Effector memory CD4-positive, alpha-beta T cell (primary cell): ENCODE measurements at regions not wholly inside any gene's neighbourhood (a gene's known extent, or its start where the extent isn't known, plus 50 kb on each side); places are given as distances from the start of the nearest gene placed in this dataset.

Source experiments
- DNase-seq, 3 donors: peaks; one replicate each; pipeline ENCODE4 v3.0.0-alpha.2; 2020
- H3K27ac ChIP-seq: 2 replicates; pipeline ENCODE4 v1.7.0; 2013; ENCODE audit warnings: mild to moderate bottlenecking, low read length, moderate library complexity; ENCODE audit not compliant: insufficient read depth, poor library complexity, severe bottlenecking
- H3K27me3 ChIP-seq: replicated peaks from 2 replicates; pipeline ENCODE4 v1.7.0; 2013; ENCODE audit warnings: mild to moderate bottlenecking, low read length; ENCODE audit not compliant: insufficient read depth, control insufficient read depth, poor library complexity, severe bottlenecking
- H3K36me3 ChIP-seq: 2 replicates; pipeline ENCODE4 v1.7.0; 2013; ENCODE audit warnings: mild to moderate bottlenecking, low read length, moderate library complexity; ENCODE audit not compliant: control insufficient read depth, insufficient read depth
- H3K4me1 ChIP-seq: 2 replicates; pipeline ENCODE4 v1.7.0; 2013; ENCODE audit warnings: low read length, mild to moderate bottlenecking; ENCODE audit not compliant: control insufficient read depth, insufficient read depth, poor library complexity, severe bottlenecking
- H3K4me3 ChIP-seq: 2 replicates; pipeline ENCODE4 v1.7.0; 2013; ENCODE audit warnings: low read length, low read depth, mild to moderate bottlenecking; ENCODE audit not compliant: insufficient read depth, poor library complexity, severe bottlenecking
- H3K9me3 ChIP-seq: 2 replicates; pipeline ENCODE4 v1.7.0; 2013; ENCODE audit warnings: mild to moderate bottlenecking, low read length, moderate library complexity; ENCODE audit not compliant: control insufficient read depth

GRCh38 chr2:19833978-19834377, 67.8 kb downstream of the TTC32 start:
- H3K9me3 ChIP-seq = no peaks in the 10 kb centered on the region
- H3K27ac ChIP-seq = no peak overlapping the region
- no peak overlapping the region for H3K4me3 ChIP-seq
- H3K36me3 ChIP-seq = no peaks in the 10 kb centered on the region
- no peak for DNase-seq
- no peaks in the 10 kb centered on the region for H3K4me1 ChIP-seq
- no peaks in the 10 kb centered on the region for H3K27me3 ChIP-seq

GRCh38 chr2:19829672-19830071, 72.1 kb downstream of the TTC32 start:
- no peak for DNase-seq
- Histone ChIP-seq H3K4me3 (no peak overlapping the region), H3K9me3 (no peaks in the 10 kb centered on the region), H3K27me3 (no peaks in the 10 kb centered on the region), H3K27ac (no peak overlapping the region), H3K4me1 (no peaks in the 10 kb centered on the region), H3K36me3 (no peaks in the 10 kb centered on the region)

GRCh38 chr2:19826874-19827273, 74.9 kb downstream of the TTC32 start:
- Histone ChIP-seq H3K36me3 (no peaks in the 10 kb centered on the region), H3K27ac (no peak overlapping the region), H3K4me3 (no peak overlapping the region), H3K4me1 (no peaks in the 10 kb centered on the region), H3K27me3 (no peaks in the 10 kb centered on the region), H3K9me3 (no peaks in the 10 kb centered on the region)
- DNase-seq = no peak

- no peak overlapping the region for H3K4me3 ChIP-seq
- no peaks in the 10 kb centered on the region for H3K9me3 ChIP-seq
- no peaks in the 10 kb centered on the region for H3K27me3 ChIP-seq
- H3K27ac ChIP-seq = no peak overlapping the region
- DNase-seq = no peak
- H3K4me1 ChIP-seq = no peaks in the 10 kb centered on the region
- H3K36me3 ChIP-seq = no peaks in the 10 kb centered on the region
Observed at GRCh38 chr2:19823507-19823906, 78.3 kb downstream of the TTC32 start.

GRCh38 chr2:19819097-19820065, 82.4 kb downstream of the TTC32 start:
- DNase-seq = no peak
- Histone ChIP-seq H3K9me3 (no peaks in the 10 kb centered on the region), H3K27ac (no peak overlapping the region), H3K27me3 (no peaks in the 10 kb centered on the region), H3K4me1 (no peaks in the 10 kb centered on the region), H3K36me3 (no peaks in the 10 kb centered on the region), H3K4me3 (no peak overlapping the region)

GRCh38 chr2:19818543-19818942, 83.2 kb downstream of the TTC32 start:
- Histone ChIP-seq H3K27me3 (no peaks in the 10 kb centered on the region), H3K36me3 (no peaks in the 10 kb centered on the region), H3K4me3 (no peak overlapping the region), H3K27ac (no peak overlapping the region), H3K9me3 (no peaks in the 10 kb centered on the region), H3K4me1 (no peaks in the 10 kb centered on the region)
- DNase-seq = no peak

- Histone ChIP-seq H3K4me1 (no peaks in the 10 kb centered on the region), H3K36me3 (no peaks in the 10 kb centered on the region), H3K9me3 (no peaks in the 10 kb centered on the region), H3K27me3 (no peaks in the 10 kb centered on the region), H3K27ac (no peak overlapping the region), H3K4me3 (no peak overlapping the region)
- DNase-seq = no peak
Observed at GRCh38 chr2:19818039-19818438, 83.7 kb downstream of the TTC32 start.

- Histone ChIP-seq H3K27ac (no peak overlapping the region), H3K27me3 (no peaks in the 10 kb centered on the region), H3K4me1 (no peaks in the 10 kb centered on the region), H3K36me3 (no peaks in the 10 kb centered on the region), H3K4me3 (no peak overlapping the region), H3K9me3 (no peaks in the 10 kb centered on the region)
- no peak for DNase-seq
Observed at GRCh38 chr2:19815746-19816145, 86.0 kb downstream of the TTC32 start.

- DNase-seq = no peak
- Histone ChIP-seq H3K36me3 (no peaks in the 10 kb centered on the region), H3K27ac (no peak overlapping the region), H3K27me3 (no peaks in the 10 kb centered on the region), H3K4me1 (no peaks in the 10 kb centered on the region), H3K9me3 (no peaks in the 10 kb centered on the region), H3K4me3 (no peak overlapping the region)
Observed at GRCh38 chr2:19812166-19812565, 89.6 kb downstream of the TTC32 start.

GRCh38 chr2:19811186-19811585, 90.6 kb downstream of the TTC32 start:
- H3K27ac ChIP-seq = no peak overlapping the region
- no peaks in the 10 kb centered on the region for H3K9me3 ChIP-seq
- H3K4me3 ChIP-seq = no peak overlapping the region

More at GRCh38 chr2:19811186-19811585, 90.6 kb downstream of the TTC32 start:
- Histone ChIP-seq H3K4me1 (no peaks in the 10 kb centered on the region), H3K36me3 (no peaks in the 10 kb centered on the region), H3K27me3 (no peaks in the 10 kb centered on the region)
- no peak for DNase-seq
